Neural progenitor cell (in vitro differentiated cells): ENCODE measurements at regions not wholly inside any gene's neighbourhood (a gene's known extent, or its start where the extent isn't known, plus 50 kb on each side); places are given as distances from the start of the nearest gene placed in this dataset.
"Not testable (repeated sequence)": the region's sequence is repeated elsewhere in the genome, so short reads cannot be mapped to it uniquely, and the experiment has no call there.

Experiments
- DNase-seq: peaks from one replicate; pipeline ENCODE4 v3.0.0-alpha.2; 2016; ENCODE audit warnings: low spot score
- H2AFZ ChIP-seq: fragments of 200-600 bp; sonication (generic); replicated peaks from 2 replicates; pipeline ENCODE4 v1.6.1; 2016; ENCODE audit warnings: antibody characterized with exemption
- H3F3A ChIP-seq: fragments of 200-600 bp; sonication (generic); 2 replicates; pipeline ENCODE4 v1.6.1; 2016; ENCODE audit warnings: antibody characterized with exemption, low read depth
- H3K27ac ChIP-seq: fragments of 200-600 bp; sonication (generic); 2 replicates; pipeline ENCODE4 v1.5.1; 2016; ENCODE audit warnings: mild to moderate bottlenecking
- H3K27me3 ChIP-seq: fragments of 200-600 bp; sonication (generic); 2 replicates; pipeline ENCODE4 v1.6.1; 2016; ENCODE audit warnings: mild to moderate bottlenecking, moderate library complexity
- H3K36me3 ChIP-seq: fragments of 200-600 bp; sonication (generic); 2 replicates; pipeline ENCODE4 v1.5.1; 2016
- H3K4me1 ChIP-seq: fragments of 200-600 bp; sonication (generic); 2 replicates; pipeline ENCODE4 v1.6.1; 2016; ENCODE audit warnings: mixed run types
- H3K4me2 ChIP-seq: fragments of 200-600 bp; sonication (generic); 2 replicates; pipeline ENCODE4 v1.6.1; 2016
- H3K4me3 ChIP-seq: fragments of 200-600 bp; sonication (generic); 2 replicates; pipeline ENCODE4 v1.5.1; 2016
- H3K79me2 ChIP-seq: fragments of 200-600 bp; sonication (generic); 2 replicates; pipeline ENCODE4 v1.6.1; 2016; ENCODE audit warnings: low read depth
- H3K9ac ChIP-seq: fragments of 200-600 bp; sonication (generic); 2 replicates; pipeline ENCODE4 v1.6.1; 2016
- H3K9me3 ChIP-seq: fragments of 200-600 bp; sonication (generic); 2 replicates; pipeline ENCODE4 v1.5.1; 2016; ENCODE audit warnings: low read depth
- H4K20me1 ChIP-seq: fragments of 200-600 bp; sonication (generic); 2 replicates; pipeline ENCODE4 v1.6.1; 2016; ENCODE audit warnings: low read depth
- H3K27ac Mint-ChIP-seq: 3 replicates; pipeline ENCODE4 v1.8.0; 2021; ENCODE audit warnings: mixed read lengths
- H3K27me3 Mint-ChIP-seq: 2 replicates; pipeline ENCODE4 v1.8.0; 2022; ENCODE audit warnings: low read depth, mild to moderate bottlenecking, inconsistent platforms, moderate library complexity, mixed read lengths; ENCODE audit not compliant: insufficient read depth
- H3K36me3 Mint-ChIP-seq: 3 replicates; pipeline ENCODE4 v1.8.0; 2021; ENCODE audit warnings: mixed read lengths
- H3K4me1 Mint-ChIP-seq: 3 replicates; pipeline ENCODE4 v1.8.0; 2021; ENCODE audit warnings: mixed read lengths
- H3K4me3 Mint-ChIP-seq: 3 replicates; pipeline ENCODE4 v1.8.0; 2021; ENCODE audit warnings: mild to moderate bottlenecking, moderate library complexity, mixed read lengths
- H3K9me3 Mint-ChIP-seq: 3 replicates; pipeline ENCODE4 v1.8.0; 2020; ENCODE audit warnings: mixed read lengths
- CTCF ChIP-seq: fragments of 200-600 bp; sonication (generic); IDR thresholded peaks from 2 replicates; pipeline ENCODE4 v1.5.1; 2017; ENCODE audit warnings: antibody characterized with exemption, mild to moderate bottlenecking
- EZH2 ChIP-seq: fragments of 200-600 bp; sonication (generic); IDR thresholded peaks from 2 replicates; pipeline ENCODE4 v1.6.1; 2017; ENCODE audit warnings: antibody characterized with exemption, mild to moderate bottlenecking, moderate library complexity
- EZH2phosphoT487 ChIP-seq: fragments of 200-600 bp; sonication (generic); IDR thresholded peaks from 2 replicates; pipeline ENCODE4 v1.6.1; 2017; ENCODE audit warnings: antibody characterized with exemption

GRCh38 chr1:187073634-187074245, 245.0 kb downstream of the PLA2G4A start:
- not testable (repeated sequence) for H2AFZ ChIP-seq, H3K4me3 ChIP-seq, H3K36me3 Mint-ChIP-seq, H3K27ac ChIP-seq, H3K27ac Mint-ChIP-seq, H3K9me3 Mint-ChIP-seq, H3K27me3 Mint-ChIP-seq, H3K4me3 Mint-ChIP-seq, H4K20me1 ChIP-seq, DNase-seq, H3F3A ChIP-seq, H3K4me1 ChIP-seq, H3K36me3 ChIP-seq, H3K4me1 Mint-ChIP-seq, H3K27me3 ChIP-seq, H3K79me2 ChIP-seq, H3K9me3 ChIP-seq, H3K4me2 ChIP-seq, H3K9ac ChIP-seq

- peaks cover 2% of the 10 kb centered on the region for H3K36me3 Mint-ChIP-seq
- peaks cover 7% of the 10 kb centered on the region for H3K9me3 Mint-ChIP-seq
- no peaks in the 10 kb centered on the region for H3K9me3 ChIP-seq
- H2AFZ ChIP-seq, result no peak overlapping the region
- H3K4me1 Mint-ChIP-seq, result peaks cover 8% of the 10 kb centered on the region
- no peaks in the 10 kb centered on the region for H4K20me1 ChIP-seq
- H3K4me2 ChIP-seq, result no peak overlapping the region
- no peak overlapping the region for H3K27ac Mint-ChIP-seq
- no peak overlapping the region for H3K9ac ChIP-seq
- H3K27me3 Mint-ChIP-seq, result no peaks in the 10 kb centered on the region
- no peaks in the 10 kb centered on the region for H3K27me3 ChIP-seq
- H3K27ac ChIP-seq, result no peak overlapping the region
- H3K4me3 Mint-ChIP-seq, result no peak overlapping the region
- TF ChIP-seq EZH2phosphoT487 (no peak), CTCF (no peak), EZH2 (no peak)
- H3K79me2 ChIP-seq, result no peaks in the 10 kb centered on the region
- H3K4me1 ChIP-seq, result peaks cover 5% of the 10 kb centered on the region
- no peak overlapping the region for H3K4me3 ChIP-seq
- DNase-seq, result no peak
- no peaks in the 10 kb centered on the region for H3K36me3 ChIP-seq
- no peaks in the 10 kb centered on the region for H3F3A ChIP-seq
Observed at GRCh38 chr1:187074445-187075048, 245.8 kb downstream of the PLA2G4A start.

- Mint-ChIP-seq H3K9me3 (peaks cover 7% of the 10 kb centered on the region), H3K27me3 (no peaks in the 10 kb centered on the region), H3K27ac (no peak overlapping the region), H3K4me3 (no peak overlapping the region), H3K36me3 (peaks cover 2% of the 10 kb centered on the region), H3K4me1 (no peaks in the 10 kb centered on the region)
- H3K4me2 ChIP-seq, result no peak overlapping the region
- H3K79me2 ChIP-seq, result no peaks in the 10 kb centered on the region
- H2AFZ ChIP-seq, result peak overlapping the region; percentile 26
- no peaks in the 10 kb centered on the region for H4K20me1 ChIP-seq
- no peak for DNase-seq
- H3K4me3 ChIP-seq, result no peak overlapping the region
- H3K4me1 ChIP-seq, result no peaks in the 10 kb centered on the region
- H3F3A ChIP-seq, result no peaks in the 10 kb centered on the region
- no peaks in the 10 kb centered on the region for H3K9me3 ChIP-seq
- no peak overlapping the region for H3K27ac ChIP-seq
- no peak overlapping the region for H3K9ac ChIP-seq
- no peaks in the 10 kb centered on the region for H3K27me3 ChIP-seq
- TF ChIP-seq CTCF (no peak), EZH2phosphoT487 (no peak)
- no peaks in the 10 kb centered on the region for H3K36me3 ChIP-seq
Observed at GRCh38 chr1:187076922-187077321, 248.2 kb downstream of the PLA2G4A start.

- no peak overlapping the region for H3K4me3 ChIP-seq
- Mint-ChIP-seq H3K9me3 (peaks cover 7% of the 10 kb centered on the region), H3K36me3 (peaks cover 2% of the 10 kb centered on the region), H3K27ac (no peak overlapping the region), H3K27me3 (no peaks in the 10 kb centered on the region), H3K4me1 (no peaks in the 10 kb centered on the region), H3K4me3 (no peak overlapping the region)
- H3K4me1 ChIP-seq, result no peaks in the 10 kb centered on the region
- DNase-seq, result no peak
- H4K20me1 ChIP-seq, result no peaks in the 10 kb centered on the region
- no peak for TF ChIP-seq EZH2
- TF ChIP-seq CTCF, result no peak
- no peak for TF ChIP-seq EZH2phosphoT487
- no peaks in the 10 kb centered on the region for H3K79me2 ChIP-seq
- H3K9ac ChIP-seq, result no peak overlapping the region
- H2AFZ ChIP-seq, result no peak overlapping the region
- H3K36me3 ChIP-seq, result no peaks in the 10 kb centered on the region
- H3K27ac ChIP-seq, result no peak overlapping the region
- H3K4me2 ChIP-seq, result no peak overlapping the region
- H3K9me3 ChIP-seq, result no peaks in the 10 kb centered on the region
- no peaks in the 10 kb centered on the region for H3K27me3 ChIP-seq
- H3F3A ChIP-seq, result no peaks in the 10 kb centered on the region
Observed at GRCh38 chr1:187078321-187078720, 249.6 kb downstream of the PLA2G4A start.
